ENCODE measurements at regions not wholly inside any gene's neighbourhood (a gene's known extent, or its start where the extent isn't known, plus 50 kb on each side); places are given as distances from the start of the nearest gene placed in this dataset.

- H3K36me3 ChIP-seq (ENCODE audit: insufficient read depth, low read length), result no peaks in the 10 kb centered on the region
- H3K27ac ChIP-seq (ENCODE audit: low read length), result no peak overlapping the region
- no peak for DNase-seq
- H3K4me1 ChIP-seq (ENCODE audit: low read length), result no peaks in the 10 kb centered on the region
- no peaks in the 10 kb centered on the region for H3K9me2 ChIP-seq (replicated peaks; ENCODE audit: insufficient read depth, low read length)
- H3K79me2 ChIP-seq (ENCODE audit: low read length), result no peaks in the 10 kb centered on the region
- no peak overlapping the region for H3K4me2 ChIP-seq (ENCODE audit: low read depth, low read length, poor library complexity, severe bottlenecking)
- no peak overlapping the region for H2AFZ ChIP-seq (ENCODE audit: low read length)
- H4K20me1 ChIP-seq (ENCODE audit: insufficient read depth, low read depth, low read length), result no peaks in the 10 kb centered on the region
- H3K9ac ChIP-seq (ENCODE audit: low read length), result no peak overlapping the region
- no peak overlapping the region for H3K4me3 ChIP-seq (ENCODE audit: low read length)
- H3K27me3 ChIP-seq (ENCODE audit: low read length), result no peaks in the 10 kb centered on the region
- H3K9me3 ChIP-seq (ENCODE audit: low read length), result no peaks in the 10 kb centered on the region
Measured at GRCh38 chr7:13032084-13032483, 344.7 kb downstream of the ARL4A start.

GRCh38 chr7:13032576-13032975 is 345.1 kb downstream of the ARL4A start:
- Histone ChIP-seq H3K9me2 (replicated peaks; ENCODE audit: insufficient read depth, low read length) (no peaks in the 10 kb centered on the region), H3K4me3 (ENCODE audit: low read length) (no peak overlapping the region), H3K27me3 (ENCODE audit: low read length) (no peaks in the 10 kb centered on the region), H3K4me2 (ENCODE audit: low read depth, low read length, poor library complexity, severe bottlenecking) (no peak overlapping the region), H3K9ac (ENCODE audit: low read length) (no peak overlapping the region), H3K9me3 (ENCODE audit: low read length) (no peaks in the 10 kb centered on the region), H4K20me1 (ENCODE audit: insufficient read depth, low read depth, low read length) (no peaks in the 10 kb centered on the region), H2AFZ (ENCODE audit: low read length) (no peak overlapping the region), H3K27ac (ENCODE audit: low read length) (no peak overlapping the region), H3K4me1 (ENCODE audit: low read length) (no peaks in the 10 kb centered on the region), H3K79me2 (ENCODE audit: low read length) (no peaks in the 10 kb centered on the region), H3K36me3 (ENCODE audit: insufficient read depth, low read length) (no peaks in the 10 kb centered on the region)
- DNase-seq, result no peak

GRCh38 chr7:13034693-13035092 is 347.3 kb downstream of the ARL4A start:
- Histone ChIP-seq H3K79me2 (ENCODE audit: low read length) (no peaks in the 10 kb centered on the region), H3K4me1 (ENCODE audit: low read length) (no peaks in the 10 kb centered on the region), H2AFZ (ENCODE audit: low read length) (no peak overlapping the region), H3K4me3 (ENCODE audit: low read length) (no peak overlapping the region), H4K20me1 (ENCODE audit: insufficient read depth, low read depth, low read length) (no peaks in the 10 kb centered on the region), H3K9me3 (ENCODE audit: low read length) (no peaks in the 10 kb centered on the region), H3K9me2 (replicated peaks; ENCODE audit: insufficient read depth, low read length) (no peaks in the 10 kb centered on the region), H3K4me2 (ENCODE audit: low read depth, low read length, poor library complexity, severe bottlenecking) (no peak overlapping the region), H3K27me3 (ENCODE audit: low read length) (no peaks in the 10 kb centered on the region), H3K27ac (ENCODE audit: low read length) (no peak overlapping the region), H3K9ac (ENCODE audit: low read length) (no peak overlapping the region), H3K36me3 (ENCODE audit: insufficient read depth, low read length) (no peaks in the 10 kb centered on the region)
- no peak for DNase-seq

- H2AFZ ChIP-seq (ENCODE audit: low read length), result no peak overlapping the region
- H3K79me2 ChIP-seq (ENCODE audit: low read length), result no peaks in the 10 kb centered on the region
- H3K9me2 ChIP-seq (replicated peaks; ENCODE audit: insufficient read depth, low read length), result no peaks in the 10 kb centered on the region
- no peaks in the 10 kb centered on the region for H4K20me1 ChIP-seq (ENCODE audit: insufficient read depth, low read depth, low read length)
- H3K4me1 ChIP-seq (ENCODE audit: low read length), result no peaks in the 10 kb centered on the region
- H3K9me3 ChIP-seq (ENCODE audit: low read length), result no peaks in the 10 kb centered on the region
- no peak overlapping the region for H3K4me2 ChIP-seq (ENCODE audit: low read depth, low read length, poor library complexity, severe bottlenecking)
- DNase-seq, result no peak
- H3K36me3 ChIP-seq (ENCODE audit: insufficient read depth, low read length), result no peaks in the 10 kb centered on the region
- H3K9ac ChIP-seq (ENCODE audit: low read length), result no peak overlapping the region
- H3K27ac ChIP-seq (ENCODE audit: low read length), result no peak overlapping the region
- H3K27me3 ChIP-seq (ENCODE audit: low read length), result no peaks in the 10 kb centered on the region
- no peak overlapping the region for H3K4me3 ChIP-seq (ENCODE audit: low read length)
Measured at GRCh38 chr7:13035233-13035632, 347.8 kb downstream of the ARL4A start.

- Histone ChIP-seq H3K4me2 (ENCODE audit: low read depth, low read length, poor library complexity, severe bottlenecking) (no peak overlapping the region), H2AFZ (ENCODE audit: low read length) (no peak overlapping the region), H3K9me2 (replicated peaks; ENCODE audit: insufficient read depth, low read length) (no peaks in the 10 kb centered on the region), H3K27ac (ENCODE audit: low read length) (no peak overlapping the region), H3K9ac (ENCODE audit: low read length) (no peak overlapping the region), H4K20me1 (ENCODE audit: insufficient read depth, low read depth, low read length) (no peaks in the 10 kb centered on the region), H3K36me3 (ENCODE audit: insufficient read depth, low read length) (no peaks in the 10 kb centered on the region), H3K4me1 (ENCODE audit: low read length) (no peaks in the 10 kb centered on the region), H3K27me3 (ENCODE audit: low read length) (no peaks in the 10 kb centered on the region), H3K79me2 (ENCODE audit: low read length) (no peaks in the 10 kb centered on the region), H3K4me3 (ENCODE audit: low read length) (no peak overlapping the region), H3K9me3 (ENCODE audit: low read length) (no peaks in the 10 kb centered on the region)
- DNase-seq, result no peak
Measured at GRCh38 chr7:13036256-13036780, 348.9 kb downstream of the ARL4A start.

GRCh38 chr7:13037216-13037615 is 349.8 kb downstream of the ARL4A start:
- no peaks in the 10 kb centered on the region for H3K9me2 ChIP-seq (replicated peaks; ENCODE audit: insufficient read depth, low read length)
- H3K4me2 ChIP-seq (ENCODE audit: low read depth, low read length, poor library complexity, severe bottlenecking), result no peak overlapping the region
- H3K4me1 ChIP-seq (ENCODE audit: low read length), result no peaks in the 10 kb centered on the region
- no peak overlapping the region for H3K9ac ChIP-seq (ENCODE audit: low read length)
- H3K27me3 ChIP-seq (ENCODE audit: low read length), result no peaks in the 10 kb centered on the region
- no peaks in the 10 kb centered on the region for H3K79me2 ChIP-seq (ENCODE audit: low read length)
- DNase-seq, result no peak
- H2AFZ ChIP-seq (ENCODE audit: low read length), result no peak overlapping the region
- no peaks in the 10 kb centered on the region for H3K9me3 ChIP-seq (ENCODE audit: low read length)
- no peak overlapping the region for H3K4me3 ChIP-seq (ENCODE audit: low read length)
- no peaks in the 10 kb centered on the region for H3K36me3 ChIP-seq (ENCODE audit: insufficient read depth, low read length)
- H4K20me1 ChIP-seq (ENCODE audit: insufficient read depth, low read depth, low read length), result no peaks in the 10 kb centered on the region
- H3K27ac ChIP-seq (ENCODE audit: low read length), result no peak overlapping the region

GRCh38 chr7:13041368-13041988 is 354.0 kb downstream of the ARL4A start:
- H3K27me3 ChIP-seq (ENCODE audit: low read length), result no peaks in the 10 kb centered on the region
- H3K27ac ChIP-seq (ENCODE audit: low read length), result no peak overlapping the region
- H3K9me2 ChIP-seq (replicated peaks; ENCODE audit: insufficient read depth, low read length), result no peaks in the 10 kb centered on the region
- no peak for DNase-seq
- no peaks in the 10 kb centered on the region for H3K4me1 ChIP-seq (ENCODE audit: low read length)
- H3K36me3 ChIP-seq (ENCODE audit: insufficient read depth, low read length), result no peaks in the 10 kb centered on the region
- H4K20me1 ChIP-seq (ENCODE audit: insufficient read depth, low read depth, low read length), result no peaks in the 10 kb centered on the region
- H3K4me2 ChIP-seq (ENCODE audit: low read depth, low read length, poor library complexity, severe bottlenecking), result no peak overlapping the region
- no peak overlapping the region for H3K4me3 ChIP-seq (ENCODE audit: low read length)
- no peaks in the 10 kb centered on the region for H3K9me3 ChIP-seq (ENCODE audit: low read length)
- no peak overlapping the region for H3K9ac ChIP-seq (ENCODE audit: low read length)
- no peaks in the 10 kb centered on the region for H3K79me2 ChIP-seq (ENCODE audit: low read length)
- H2AFZ ChIP-seq (ENCODE audit: low read length), result no peak overlapping the region

- no peak overlapping the region for H3K4me2 ChIP-seq (ENCODE audit: low read depth, low read length, poor library complexity, severe bottlenecking)
- no peaks in the 10 kb centered on the region for H4K20me1 ChIP-seq (ENCODE audit: insufficient read depth, low read depth, low read length)
- H3K27ac ChIP-seq (ENCODE audit: low read length), result no peak overlapping the region
- DNase-seq, result no peak
- H3K9me2 ChIP-seq (replicated peaks; ENCODE audit: insufficient read depth, low read length), result no peaks in the 10 kb centered on the region
- H2AFZ ChIP-seq (ENCODE audit: low read length), result no peak overlapping the region
- no peaks in the 10 kb centered on the region for H3K36me3 ChIP-seq (ENCODE audit: insufficient read depth, low read length)
- no peak overlapping the region for H3K4me3 ChIP-seq (ENCODE audit: low read length)
- no peaks in the 10 kb centered on the region for H3K9me3 ChIP-seq (ENCODE audit: low read length)
- H3K79me2 ChIP-seq (ENCODE audit: low read length), result no peaks in the 10 kb centered on the region
- H3K9ac ChIP-seq (ENCODE audit: low read length), result no peak overlapping the region
- H3K27me3 ChIP-seq (ENCODE audit: low read length), result no peaks in the 10 kb centered on the region
- no peaks in the 10 kb centered on the region for H3K4me1 ChIP-seq (ENCODE audit: low read length)
Measured at GRCh38 chr7:13042605-13043236, 355.3 kb downstream of the ARL4A start.
